ENCODE measurements at regions not wholly inside any gene's neighbourhood (a gene's known extent, or its start where the extent isn't known, plus 50 kb on each side); places are given as distances from the start of the nearest gene placed in this dataset.

DNA sequence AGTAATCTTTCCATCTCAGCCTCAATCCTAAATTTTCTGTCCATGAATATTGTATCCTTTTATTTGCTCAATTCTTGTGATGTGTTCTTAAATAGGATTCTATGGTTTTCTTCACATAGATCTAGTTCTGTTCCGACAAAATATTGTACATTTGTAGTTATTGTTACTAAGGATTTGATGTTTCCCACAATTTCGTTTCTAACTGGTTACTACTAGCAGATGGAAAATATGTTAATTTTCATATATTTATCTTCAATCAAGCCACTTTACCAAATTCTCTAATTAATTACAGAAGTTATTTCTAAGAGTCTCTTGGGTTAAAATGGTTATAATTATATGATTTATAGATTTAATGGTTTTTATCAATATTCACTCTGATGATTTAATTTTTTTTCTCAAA is 60.3 kb downstream of the SEC61B start:
- no peak for DNase-seq (ENCODE audit: low spot score)

DNA sequence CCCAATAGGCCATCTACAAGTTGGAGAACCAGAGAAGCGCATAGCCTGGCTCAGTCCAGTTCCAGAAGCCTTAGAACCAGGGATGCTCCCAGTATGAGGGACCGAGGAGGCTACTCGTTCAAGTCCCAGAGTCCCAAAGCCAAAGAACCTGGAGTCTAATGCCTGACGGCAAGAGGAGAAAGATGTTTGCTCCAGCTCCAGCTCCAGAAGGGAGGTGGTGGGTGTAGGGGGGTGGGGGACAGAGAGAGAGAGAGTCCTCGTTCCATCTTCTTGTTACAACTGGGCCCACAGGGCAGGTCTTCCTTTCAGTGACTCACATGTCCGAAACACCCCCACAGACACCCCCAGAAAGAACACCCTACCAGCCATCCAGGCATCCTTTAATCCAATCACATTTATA is 63.9 kb downstream of the SEC61B start:
- DNase-seq (ENCODE audit: low spot score), result no peak

DNA sequence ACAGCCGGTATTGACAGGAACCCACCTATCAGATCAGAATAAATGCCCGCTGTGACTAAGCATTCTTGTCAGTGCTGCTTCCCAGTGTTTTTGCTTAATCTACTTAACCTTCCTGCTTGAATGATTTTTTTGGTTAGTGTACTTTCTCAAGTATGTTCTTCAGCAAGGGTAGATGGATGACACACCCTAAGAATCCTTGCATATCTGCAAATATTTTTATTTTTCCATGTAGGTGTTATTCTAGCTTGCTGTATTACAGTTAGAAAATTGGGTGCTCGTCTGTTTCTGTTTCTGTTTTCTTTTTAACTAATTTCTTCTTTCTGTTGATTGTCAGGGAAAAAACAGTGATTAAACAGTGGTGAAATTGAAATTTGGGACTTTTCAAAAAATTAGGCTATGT is 64.5 kb downstream of the SEC61B start:
- no peak for DNase-seq (ENCODE audit: low spot score)

DNA sequence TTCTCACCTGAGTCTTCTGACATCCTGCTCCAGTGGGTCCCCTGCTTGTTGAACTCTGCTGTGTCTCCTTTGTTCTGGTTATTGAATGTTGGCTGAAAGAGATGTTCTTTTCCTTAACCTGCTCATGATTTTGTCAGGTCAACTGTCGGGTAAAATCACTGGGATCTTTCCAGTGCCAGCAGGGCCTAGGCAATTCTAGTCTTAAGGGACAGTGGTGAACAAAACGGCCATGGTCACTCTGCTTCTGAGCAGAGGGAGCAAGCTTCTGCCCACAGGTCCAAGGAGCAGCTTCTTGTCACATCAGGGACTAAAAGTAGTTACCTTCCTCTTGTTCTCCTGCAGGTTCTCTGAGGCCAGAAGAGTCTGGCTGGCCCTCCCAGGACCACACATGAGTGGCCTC is 65.6 kb downstream of the SEC61B start:
- no peak for DNase-seq (ENCODE audit: low spot score)

DNA sequence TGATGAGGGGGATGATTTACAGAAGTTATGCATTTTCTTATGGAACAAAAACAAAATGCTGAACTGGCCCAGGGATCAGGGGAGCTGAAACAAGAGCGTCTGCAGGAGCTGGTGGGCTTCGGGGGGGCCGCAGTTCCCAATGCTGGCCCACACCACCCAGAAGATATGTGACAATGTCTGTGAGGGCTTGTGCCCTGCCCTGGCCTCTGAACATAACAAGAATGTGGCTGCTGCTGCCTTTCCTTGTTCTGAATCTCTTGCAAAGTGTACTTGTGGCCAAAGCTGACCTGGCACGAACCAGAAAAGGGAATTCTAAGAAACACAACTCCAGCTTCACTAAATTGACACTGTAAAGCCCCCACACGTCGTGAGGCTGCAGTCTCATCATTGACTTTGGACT is 66.7 kb downstream of the SEC61B start:
- no peak for DNase-seq (ENCODE audit: low spot score)

DNA sequence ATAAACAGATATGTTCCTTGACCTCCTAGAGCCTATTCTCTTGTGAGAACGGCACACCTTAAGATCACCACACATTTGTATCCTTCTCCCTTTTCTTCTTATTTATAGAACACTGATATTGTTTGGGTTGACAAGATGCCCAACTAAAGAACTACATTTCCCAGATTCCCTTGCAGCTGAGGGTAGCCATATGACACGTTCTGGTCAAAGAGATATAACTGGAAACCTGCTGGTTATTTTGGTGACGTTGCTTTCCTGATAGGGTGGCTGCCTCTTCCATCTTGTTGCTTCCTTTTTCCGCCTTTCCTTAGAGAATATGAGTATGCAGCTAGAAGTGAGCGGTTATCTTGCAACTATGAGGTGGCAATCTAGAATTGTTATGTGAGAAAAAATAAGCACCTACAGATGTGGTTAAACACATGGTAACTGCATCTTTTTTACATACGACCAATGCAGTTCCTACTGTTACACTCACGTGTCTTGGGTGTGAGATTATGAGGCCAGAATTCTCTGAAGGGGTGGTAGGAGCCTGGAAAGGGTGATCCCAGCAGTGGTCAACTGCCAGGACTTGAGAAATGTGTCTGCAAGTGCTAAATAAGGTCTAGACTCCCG is 72.9 kb downstream of the SEC61B start:
- DNase-seq (ENCODE audit: low spot score), result no peak

DNA sequence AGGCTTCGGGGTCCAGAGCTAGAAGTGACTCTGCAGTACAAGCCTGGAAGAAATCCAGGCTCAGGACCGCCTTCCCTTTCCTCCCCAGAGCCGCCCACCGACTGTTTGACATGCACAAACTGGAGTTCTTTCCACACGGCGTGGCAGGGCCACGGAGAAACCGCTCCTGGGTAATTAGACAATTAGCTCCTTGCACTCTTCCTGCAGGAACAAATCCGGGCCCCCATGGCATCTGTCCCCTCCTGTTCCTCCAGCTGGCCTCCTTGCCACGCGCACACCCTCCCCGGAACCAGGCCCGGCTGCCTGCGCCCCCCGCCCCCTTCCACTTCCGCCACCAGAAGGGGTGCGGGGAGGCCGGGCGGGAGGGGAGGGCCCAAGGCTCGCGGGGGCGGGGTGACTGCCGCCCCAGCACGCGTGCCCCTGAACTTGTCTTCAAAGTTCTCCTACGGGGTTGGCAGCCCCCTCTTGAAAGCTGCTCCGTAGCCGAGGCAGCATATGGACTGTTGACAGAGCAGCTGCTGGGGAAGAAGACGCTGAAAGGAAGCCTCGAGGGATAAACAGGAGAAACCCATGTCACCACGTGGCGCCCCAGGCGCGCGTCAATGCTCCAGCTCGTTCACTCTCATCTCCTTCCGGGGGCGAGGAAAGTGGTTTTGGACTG is 74.3 kb downstream of the SEC61B start:
- DNase-seq (ENCODE audit: low spot score), result peak; percentile 25

DNA sequence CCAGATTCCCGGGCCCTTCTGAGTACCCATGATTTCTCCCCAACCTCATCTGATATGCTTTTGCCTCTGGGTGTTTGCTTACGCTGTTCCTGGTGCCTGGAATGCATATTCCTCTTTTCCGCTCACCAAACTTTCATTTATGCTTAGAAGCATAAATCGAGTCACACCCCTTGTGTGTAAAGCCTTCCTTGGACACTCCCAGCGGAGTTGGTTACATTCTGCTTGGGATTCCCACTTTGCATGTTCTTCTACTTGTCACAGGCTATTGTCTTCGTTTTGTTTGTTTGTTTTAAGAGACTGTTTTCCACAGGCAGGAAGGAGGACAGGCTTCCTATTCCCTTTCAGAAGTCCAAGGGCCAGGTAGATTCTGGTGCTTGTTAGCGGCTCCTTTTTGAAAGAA is 76.5 kb downstream of the SEC61B start:
- no peak for DNase-seq (ENCODE audit: low spot score)

DNA sequence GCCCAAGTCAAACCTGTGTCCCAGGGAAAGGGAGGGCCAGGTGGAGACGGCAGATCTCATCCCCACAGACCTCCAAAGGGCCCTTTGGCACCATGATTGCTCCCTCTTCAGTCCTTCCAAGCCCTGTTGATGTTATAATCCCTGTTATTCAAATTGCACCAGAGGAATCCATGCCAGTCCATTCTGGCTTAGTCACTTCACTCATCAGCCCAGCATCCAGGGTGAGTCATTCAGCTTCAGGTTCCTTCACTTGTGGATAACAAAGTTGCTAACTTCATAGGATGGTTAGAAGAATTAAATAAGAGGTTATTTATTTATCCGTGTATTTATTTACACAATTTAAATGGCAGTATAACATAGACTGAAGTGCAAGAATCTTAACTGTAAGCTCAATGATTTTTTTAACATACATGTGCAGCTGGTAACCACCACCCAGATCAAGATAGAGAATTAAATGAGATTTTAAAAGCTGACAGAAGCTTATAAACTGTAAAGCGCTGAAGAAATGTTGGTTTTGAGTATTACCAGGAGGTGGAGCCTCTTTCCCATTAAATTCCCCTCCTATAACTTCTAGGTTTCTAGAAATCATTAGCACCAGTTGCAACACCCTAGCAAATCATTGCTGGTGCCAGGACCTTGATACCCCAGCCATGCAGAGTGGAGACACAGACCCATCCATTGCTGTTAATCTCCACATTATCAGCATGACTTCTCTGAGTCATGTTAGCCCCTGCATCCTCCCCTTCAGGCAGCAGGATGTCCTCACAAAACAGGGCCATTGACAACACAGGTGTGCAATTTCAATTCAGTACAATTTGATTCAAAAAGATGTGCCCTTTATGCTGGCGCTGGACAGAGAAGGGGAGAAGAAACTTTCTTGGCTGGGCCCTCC is 77.4 kb downstream of the SEC61B start:
- DNase-seq (ENCODE audit: low spot score), result peak; percentile 84

DNA sequence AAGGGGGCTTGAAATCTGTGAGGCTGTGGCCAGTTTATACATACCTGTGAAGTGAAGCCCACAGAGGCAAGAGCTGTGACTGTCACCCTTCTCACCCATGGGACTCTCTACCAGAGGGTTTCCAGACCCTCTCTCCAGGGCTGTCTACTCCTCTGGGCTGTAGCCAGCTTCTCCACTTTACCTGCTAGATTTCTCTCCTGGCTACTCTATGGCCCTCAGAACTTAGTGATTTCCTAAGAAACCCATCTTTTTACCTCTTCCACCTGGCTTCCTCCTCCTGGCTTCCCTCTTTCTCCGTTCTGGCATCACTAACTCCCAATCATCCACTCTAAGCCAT is 78.0 kb downstream of the SEC61B start:
- DNase-seq (ENCODE audit: low spot score), result no peak

DNA sequence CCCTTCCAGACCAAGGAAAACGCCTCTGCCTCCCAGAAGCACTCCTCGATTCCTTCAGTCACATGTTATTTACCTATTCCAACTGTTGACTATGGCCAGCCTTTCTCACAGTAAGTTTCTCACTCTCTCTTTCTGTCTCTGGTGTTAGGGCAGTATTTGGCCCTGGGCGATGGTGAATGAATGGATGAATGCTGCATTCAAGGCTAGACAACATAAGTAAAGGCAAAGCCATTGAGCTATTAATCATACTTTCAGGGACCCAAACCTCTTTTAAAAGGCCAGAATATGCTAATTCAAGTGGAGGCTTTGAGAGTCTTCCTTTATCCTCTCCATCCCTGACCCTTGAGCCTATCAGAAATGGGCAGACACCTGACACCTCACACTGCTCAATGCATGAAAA is 78.5 kb downstream of the SEC61B start:
- DNase-seq (ENCODE audit: low spot score), result no peak

DNA sequence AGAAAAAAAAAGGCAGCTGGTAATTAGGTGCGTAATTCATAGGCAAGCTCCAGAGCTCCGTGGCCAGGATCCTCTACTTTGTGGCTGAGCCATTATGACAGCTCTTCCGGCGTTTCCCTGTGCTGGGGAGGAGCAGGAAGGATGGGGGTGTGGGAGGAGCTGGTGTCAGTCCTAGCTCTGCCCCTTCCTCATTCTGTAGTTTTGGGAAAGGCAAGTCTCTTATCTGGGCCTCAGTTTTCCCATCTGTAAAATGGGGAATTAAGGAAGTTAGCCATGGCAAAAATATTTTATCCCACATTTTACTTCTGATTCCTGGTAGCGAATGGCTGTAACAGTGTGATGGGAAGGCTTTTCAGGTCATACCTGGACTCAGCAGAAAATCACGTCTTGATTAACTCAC is 81.1 kb downstream of the SEC61B start:
- DNase-seq (ENCODE audit: low spot score), result no peak

DNA sequence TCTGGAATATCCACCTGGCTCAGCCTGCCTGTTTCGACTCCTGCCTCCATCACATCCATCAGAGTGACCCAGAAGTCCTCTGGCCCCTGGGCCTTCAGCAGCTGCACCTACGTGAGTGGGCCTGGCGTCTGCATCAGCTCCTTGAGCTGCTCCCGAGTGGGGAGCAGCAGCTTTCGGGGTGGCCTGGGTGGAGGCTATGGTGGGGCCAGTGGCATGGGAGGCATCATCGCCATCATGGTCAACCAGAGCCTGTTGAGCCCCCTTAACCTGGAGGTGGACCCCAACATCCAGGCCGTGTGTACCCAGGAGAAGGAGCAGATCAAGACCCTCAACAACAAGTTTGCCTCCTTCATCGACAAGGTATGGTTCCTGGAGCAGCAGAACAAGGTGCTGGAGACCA is 83.0 kb downstream of the SEC61B start:
- no peak for DNase-seq (ENCODE audit: low spot score)

DNA sequence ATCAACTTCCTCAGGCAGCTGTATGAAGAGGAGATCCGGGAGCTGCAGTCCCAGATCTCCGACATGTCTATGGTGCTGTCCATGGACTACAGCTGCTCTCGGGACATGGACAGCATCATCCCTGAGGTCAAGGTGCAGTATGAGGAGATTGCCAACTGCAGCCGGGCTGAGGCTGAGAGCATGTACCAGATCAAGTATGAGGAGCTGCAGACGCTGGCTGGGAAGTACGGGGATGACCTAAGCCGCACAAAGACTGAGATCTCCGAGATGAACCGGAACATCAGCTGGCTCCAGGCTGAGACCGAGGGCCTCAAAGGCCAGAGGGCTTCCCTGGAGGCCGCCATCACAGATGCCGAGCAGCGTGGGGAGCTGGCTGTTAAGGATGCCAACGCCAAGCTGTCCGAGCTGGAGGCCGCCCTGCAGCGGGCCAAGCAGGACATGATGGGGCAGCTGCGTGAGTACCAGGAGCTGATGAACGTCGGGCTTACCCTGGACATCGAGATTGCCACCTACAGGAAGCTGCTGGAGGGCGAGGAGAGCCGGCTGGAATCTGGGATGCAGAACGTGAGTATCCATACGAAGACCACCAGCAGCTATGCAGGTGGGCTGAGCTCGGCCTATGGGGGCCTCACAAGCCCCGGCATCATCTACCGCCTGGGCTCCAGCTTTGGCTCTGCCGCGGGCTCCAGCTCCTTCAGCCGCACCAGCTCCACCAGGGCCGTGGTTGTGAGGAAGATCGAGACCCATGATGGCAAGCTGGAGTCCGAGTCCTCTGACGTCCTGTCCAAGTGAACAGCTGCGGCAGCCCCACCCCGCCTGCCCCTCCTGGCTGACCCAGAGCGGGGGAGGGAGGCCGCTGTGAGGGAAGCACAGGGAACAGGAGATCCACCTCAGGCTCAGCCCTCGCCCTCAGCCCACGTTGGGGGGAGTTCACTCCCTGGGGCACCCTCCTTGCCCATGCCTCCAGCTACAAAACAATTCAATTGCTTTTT is 84.0 kb downstream of the SEC61B start:
- no peak for DNase-seq (ENCODE audit: low spot score)

DNA sequence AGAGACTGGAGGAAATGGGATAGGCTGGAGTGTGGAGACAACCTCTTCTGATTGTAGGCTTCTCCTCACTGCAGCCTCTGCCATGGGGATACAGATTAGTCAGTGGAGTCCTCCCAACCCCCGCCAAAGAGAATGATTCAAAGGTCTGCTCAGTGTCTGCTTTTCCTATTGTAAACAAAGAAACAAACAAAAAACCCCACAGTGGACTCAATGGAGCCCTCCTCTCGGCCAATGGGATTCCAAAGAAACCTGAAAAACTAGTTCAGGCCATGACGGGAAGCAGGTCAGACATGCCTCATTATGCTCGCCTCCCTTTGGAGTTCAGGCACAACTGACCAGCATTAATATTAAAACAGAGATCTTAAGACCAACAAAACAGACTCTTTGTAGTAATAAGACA is 85.8 kb downstream of the SEC61B start:
- DNase-seq (ENCODE audit: low spot score), result no peak

DNA sequence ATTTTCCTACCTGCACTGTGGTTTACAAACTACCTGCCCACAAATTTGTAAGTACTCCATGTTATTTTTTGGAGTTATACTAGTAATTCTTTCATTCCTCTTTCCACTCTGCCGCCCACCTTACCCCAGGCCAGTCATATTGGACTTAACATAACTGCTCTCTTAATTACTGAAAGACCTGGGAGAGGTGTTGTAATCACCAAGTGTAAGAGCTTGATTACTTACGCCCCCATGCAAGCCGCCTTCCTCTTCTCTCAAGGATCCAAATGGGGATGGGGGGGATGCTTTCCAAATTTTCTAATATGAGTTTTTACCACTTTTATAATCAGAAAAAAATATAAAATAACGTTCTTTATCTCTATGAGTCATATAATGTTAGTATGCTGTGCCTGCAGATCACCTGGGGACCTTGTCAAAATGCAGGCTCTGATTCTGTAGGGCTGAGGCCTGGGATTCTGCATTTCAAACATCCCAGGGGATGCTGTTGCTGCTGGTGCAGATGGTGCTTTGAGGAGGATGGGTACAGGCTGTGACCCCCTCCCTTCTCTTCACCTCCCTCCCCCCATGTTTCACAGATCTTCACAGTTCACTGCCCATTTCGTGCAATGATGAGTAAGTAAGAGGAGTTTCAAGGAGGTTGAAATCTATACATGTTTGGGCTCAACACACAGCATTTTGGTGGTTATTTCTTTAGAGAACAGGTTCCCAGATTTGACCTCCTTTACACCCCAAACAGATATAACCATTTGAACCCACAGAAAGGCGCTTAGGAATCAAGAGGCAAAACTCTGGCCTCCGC is 87.3 kb downstream of the SEC61B start:
- no peak for DNase-seq (ENCODE audit: low spot score)

DNA sequence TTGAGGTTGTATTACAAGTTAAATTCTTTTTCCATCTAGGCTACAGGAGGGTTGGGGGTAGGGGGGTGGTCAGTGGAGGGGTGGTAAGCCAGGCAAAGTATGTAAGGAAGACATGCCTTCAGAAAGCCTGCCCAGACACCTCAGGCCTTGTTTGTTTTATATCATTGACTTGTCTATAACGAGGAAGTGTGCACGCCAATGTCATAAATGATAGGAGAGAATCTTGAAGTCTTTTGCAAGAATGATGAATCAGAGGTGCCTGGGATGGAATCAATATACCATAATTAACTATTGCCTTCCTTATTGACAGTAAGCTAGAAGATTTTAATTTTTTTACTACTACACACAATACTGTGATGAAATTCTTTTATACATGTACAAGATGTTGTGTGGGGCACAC is 90.7 kb downstream of the SEC61B start:
- no peak for DNase-seq (ENCODE audit: low spot score)

DNA sequence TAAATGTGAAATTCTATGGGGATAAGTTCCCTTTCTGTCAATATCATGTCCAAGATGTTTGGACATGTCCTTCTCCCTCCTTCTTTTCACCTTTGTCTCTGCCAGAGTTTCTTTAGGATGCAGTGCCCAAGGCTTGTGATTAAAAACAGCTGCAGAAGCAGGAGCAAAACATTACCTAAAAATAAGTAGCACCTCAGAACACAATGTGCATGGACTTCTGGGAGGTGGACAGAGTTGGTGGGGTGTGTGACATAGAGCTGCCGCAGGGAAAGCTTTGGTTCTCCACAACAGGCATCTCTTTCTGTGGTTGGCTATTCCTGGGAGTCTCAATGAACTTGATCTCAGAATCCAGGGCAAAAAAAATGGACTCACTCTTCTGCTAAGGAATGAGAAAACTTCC is 97.0 kb downstream of the SEC61B start:
- no peak for DNase-seq (ENCODE audit: low spot score)

DNA sequence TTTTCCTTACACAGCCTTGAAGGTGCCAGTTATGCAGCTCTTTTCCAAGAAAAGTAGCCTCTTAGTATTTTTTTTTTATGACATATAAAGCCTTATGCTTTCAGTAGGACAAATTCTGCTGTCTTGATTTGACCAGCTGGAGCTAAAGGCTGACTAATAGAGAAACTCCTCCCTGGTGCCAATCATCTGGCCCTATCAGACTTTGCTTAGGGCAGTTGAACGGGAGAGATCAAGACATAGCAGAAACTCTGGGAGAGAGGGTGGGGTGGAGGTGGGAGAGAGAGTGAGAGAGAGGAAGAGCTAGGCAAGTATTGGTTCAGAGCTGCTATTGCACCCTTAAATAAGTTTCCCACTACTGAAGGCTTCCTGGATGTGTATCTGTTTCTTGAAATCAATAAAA is 100.2 kb downstream of the SEC61B start:
- no peak for DNase-seq (ENCODE audit: low spot score)

DNA sequence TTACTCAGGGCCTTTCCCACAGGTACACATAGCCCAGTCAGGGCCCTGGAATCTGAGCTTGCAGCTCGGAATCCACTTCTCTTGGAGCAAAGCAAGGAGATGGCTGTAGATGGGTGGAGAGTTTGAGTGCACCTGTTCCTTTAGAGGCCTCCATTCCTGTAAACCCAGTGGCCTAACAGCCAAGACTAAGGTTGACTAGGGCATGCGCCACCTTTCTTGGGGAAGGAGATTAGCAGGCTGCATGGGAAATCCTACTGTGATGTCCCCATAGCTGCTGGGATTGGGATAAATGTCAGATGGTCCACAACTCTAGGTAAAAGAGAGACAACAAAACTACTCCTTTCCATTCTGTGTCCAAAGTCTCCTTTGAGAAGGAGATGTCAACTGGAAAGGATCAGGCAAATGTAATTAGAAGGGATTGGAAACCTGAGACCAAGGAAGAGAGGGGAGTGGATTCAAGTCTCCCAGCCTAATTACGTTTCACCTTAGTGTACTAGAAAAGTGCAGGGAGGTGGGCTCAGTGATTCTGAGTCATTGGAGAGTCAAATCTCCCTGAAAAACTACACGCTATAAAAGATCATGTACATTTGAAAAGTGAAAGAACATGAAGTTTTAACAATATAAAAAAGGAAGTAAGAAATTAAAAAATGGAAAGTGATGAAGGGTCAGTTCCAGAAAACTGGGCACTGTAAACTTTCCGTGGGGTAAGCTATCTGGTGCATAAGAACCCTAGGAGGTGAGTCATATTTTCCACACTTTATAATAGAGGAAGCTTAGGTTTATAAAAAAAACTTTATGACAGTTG is 104.2 kb downstream of the SEC61B start:
- DNase-seq (ENCODE audit: low spot score), result no peak

DNA sequence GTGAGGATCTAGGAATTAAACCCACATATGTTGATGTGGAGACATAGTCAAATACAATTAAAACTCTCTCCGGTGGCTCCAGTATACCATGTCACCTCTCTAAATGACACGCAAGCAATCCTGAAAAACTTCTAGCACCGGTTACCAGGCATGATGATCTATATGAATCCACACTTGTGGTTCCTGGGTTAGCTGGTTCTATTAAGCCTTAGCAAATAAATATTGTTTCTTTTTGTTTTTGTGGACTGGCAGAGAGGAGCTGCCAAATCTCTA is 104.8 kb downstream of the SEC61B start:
- DNase-seq (ENCODE audit: low spot score), result no peak
